ENCODE measurements at regions not wholly inside any gene's neighbourhood (a gene's known extent, or its start where the extent isn't known, plus 50 kb on each side); places are given as distances from the start of the nearest gene placed in this dataset.

DNA sequence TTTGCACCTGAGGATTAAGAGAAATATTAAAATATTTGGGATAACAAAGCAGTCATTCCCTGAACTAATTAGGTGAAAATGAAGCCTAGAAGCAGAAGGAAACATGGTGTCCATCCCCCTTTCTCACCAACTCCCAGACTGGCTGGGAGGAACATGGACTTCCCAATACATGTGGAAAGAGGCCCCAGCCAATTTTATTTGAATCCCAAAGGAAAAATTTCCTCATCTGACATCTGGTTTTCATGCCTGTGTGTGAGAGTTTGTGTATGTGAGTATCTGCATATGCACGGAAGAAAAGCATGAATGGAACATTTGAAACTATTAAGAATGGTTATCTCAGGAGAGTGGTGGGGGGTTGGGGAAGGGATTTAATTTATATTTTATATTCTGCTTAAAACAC is 84.3 kb downstream of the COPS8 start:
- no peak for DNase-seq (ENCODE audit: low read depth in 1 of 2, low spot score in 1 of 2)

DNA sequence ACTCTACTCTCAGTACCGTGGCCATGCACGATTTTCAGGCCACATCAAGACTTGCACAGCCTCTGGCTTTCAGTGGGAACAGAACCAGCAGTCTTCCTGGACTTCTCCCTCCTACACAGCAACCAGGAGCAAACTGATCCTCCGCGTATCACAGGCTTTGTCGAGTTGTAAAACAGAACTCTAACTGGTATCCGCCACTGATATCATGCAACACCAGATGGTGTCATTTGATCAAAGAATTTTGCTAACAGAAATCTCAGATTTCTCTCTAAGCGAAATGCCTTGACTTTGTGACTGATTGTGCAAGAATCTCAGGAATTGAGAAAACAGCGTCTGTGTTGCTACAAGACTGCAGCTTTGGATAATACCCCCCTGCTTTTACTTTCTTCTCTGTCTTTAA is 85.7 kb downstream of the COPS8 start:
- no peak for DNase-seq (ENCODE audit: low read depth in 1 of 2, low spot score in 1 of 2)

DNA sequence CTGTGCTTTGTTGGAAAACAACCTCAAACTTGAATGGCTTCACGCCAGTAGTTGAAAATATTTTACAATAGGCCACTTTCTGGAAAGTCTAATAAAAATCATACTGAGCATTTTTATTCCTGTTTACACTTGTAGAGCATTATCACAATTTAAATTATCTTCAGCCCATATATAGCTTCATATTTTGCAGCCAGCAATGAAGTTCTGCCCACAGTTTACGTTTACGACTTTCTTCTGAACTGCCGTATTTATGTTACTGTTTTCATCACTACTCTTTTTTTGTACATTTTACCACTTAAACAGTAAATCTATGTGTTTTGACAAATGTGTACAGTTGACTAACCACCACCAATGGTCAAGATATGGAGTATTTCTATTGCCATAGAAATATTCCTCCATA is 86.2 kb downstream of the COPS8 start:
- DNase-seq (ENCODE audit: low read depth in 1 of 2, low spot score in 1 of 2): no peak

DNA sequence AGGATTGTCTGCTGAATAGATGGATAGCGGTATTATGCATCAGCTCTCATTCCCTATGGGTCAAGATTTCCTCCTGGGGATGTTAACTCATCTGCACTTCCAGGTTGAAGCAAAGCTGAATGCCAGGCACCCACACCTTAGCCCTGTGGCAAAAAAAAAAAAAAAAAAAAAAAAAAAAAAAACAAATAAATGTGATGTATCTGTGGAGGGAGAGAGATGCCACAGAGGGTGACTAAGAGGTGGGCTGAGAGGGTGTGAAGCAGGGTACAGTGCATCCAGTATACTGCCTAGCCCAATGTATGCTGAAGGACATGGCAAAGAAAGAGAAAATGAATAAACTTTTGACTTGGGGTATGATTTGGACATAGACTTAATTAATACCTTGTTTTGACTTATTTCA is 91.4 kb downstream of the COPS8 start:
- no peak for DNase-seq (ENCODE audit: low read depth in 1 of 2, low spot score in 1 of 2)

DNA sequence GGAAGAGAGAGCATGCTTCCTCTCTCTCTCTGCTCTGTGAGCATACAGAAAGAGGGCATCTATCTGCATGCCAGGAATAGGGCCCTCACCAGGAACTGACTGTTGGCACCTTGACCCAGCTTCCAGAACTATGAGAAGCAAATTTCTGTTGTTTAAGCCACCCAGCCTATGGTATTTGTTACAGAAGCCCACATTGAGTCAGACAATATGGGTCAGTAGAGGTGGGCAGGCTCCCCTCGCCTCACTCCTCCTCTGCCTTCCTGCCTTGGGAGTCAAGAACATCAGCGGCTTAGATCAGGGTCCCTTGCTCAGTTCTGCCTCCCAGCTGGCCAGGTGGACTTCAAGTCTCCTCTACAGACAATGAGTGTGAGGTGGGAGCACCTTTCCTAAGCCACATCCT is 92.3 kb downstream of the COPS8 start:
- no peak for DNase-seq (ENCODE audit: low read depth in 1 of 2, low spot score in 1 of 2)

DNA sequence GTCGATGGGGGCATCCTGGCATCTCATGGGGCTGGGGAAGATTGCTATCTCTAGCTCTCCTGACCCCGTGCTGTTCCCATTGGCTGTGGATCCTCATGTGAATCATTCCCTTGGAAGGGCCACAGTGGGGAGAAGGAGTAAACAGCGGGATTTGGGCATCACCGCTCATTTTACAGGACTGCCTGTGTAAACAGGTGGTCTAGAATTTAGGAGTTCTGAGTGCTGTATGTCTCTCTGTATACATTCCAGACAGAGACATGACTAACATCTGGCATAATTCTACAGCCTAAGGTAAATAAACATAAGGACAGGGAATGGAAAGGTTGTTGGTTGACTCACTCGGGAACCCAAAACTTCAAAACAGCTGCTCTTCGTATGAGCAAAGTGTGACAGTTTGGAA is 92.7 kb downstream of the COPS8 start:
- no peak for DNase-seq (ENCODE audit: low read depth in 1 of 2, low spot score in 1 of 2)

DNA sequence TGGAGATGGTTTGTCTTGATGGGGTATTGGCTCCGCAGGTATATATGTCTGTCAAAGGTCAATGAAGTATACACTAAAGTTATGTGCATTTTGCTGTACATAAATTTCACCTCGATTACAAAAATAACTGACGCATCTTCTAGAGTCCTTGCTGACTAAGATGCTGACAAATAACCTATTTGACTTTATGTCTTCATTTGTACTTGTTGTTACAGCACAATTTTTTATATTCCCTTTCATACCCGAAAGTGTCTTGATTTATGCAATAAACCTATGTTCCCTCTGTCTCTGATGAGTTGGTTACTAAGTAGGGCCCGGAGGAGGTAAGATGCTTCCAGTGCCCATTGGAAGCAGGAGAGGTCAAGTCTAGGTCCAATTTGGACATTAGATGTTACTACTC is 93.5 kb downstream of the COPS8 start:
- DNase-seq (ENCODE audit: low read depth in 1 of 2, low spot score in 1 of 2): no peak

DNA sequence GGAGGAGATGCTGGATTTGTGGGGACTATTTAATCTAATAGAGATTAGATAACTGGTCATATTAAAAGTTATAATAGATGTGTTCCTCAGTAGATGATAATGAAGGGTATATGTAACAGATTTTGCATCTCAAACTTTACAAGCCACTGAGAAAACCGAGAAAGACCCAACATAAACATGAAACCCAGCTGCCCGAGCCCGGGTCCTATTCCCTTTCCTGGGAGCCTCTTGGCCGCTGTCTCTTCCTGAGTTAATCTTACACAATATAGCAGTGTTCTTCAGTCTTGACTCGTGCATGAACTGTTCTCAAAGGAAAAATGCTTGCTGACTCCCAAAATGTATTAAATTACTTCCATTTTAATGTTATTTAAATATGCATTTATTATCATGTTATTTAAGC is 94.5 kb downstream of the COPS8 start:
- DNase-seq (ENCODE audit: low read depth in 1 of 2, low spot score in 1 of 2): no peak

DNA sequence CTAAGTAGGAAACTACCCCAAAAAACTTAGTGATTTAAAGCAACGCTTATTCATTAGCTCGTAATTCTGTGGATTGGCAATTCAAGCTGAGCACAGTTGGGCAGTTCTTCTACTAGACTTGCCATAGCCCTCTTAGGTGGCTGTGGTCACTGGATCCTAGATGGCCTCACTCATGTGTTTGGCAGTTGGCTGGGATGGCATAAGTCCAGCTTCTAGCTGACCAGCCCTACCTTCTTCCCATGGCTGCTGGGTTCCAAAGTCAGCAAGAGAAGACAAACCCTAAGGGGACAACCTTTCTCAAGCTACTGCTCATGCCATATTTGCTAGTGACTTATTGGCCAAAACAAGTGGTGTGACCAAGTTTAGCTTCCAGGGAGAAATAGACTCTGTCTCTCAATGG is 95.3 kb downstream of the COPS8 start:
- no peak for DNase-seq (ENCODE audit: low read depth in 1 of 2, low spot score in 1 of 2)

DNA sequence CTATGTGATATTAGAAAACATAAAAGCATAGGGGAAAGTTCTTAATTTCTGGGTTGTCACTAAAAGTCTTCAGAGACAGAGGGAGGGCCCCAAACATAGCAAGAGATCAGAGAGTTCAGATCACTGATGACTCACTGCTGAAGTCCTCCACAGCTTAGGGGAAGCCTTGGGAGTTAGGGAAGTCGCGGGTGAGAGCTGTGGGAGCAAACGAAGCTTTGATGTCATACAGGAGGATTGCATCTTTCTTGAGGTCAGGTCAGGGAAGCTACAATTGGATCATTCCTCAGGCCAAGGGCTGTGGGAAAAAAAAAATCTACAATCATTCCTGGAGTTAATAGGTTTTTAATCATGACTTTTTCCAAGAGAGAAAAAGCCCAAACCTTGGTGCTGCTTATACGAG is 96.2 kb downstream of the COPS8 start:
- no peak for DNase-seq (ENCODE audit: low read depth in 1 of 2, low spot score in 1 of 2)

DNA sequence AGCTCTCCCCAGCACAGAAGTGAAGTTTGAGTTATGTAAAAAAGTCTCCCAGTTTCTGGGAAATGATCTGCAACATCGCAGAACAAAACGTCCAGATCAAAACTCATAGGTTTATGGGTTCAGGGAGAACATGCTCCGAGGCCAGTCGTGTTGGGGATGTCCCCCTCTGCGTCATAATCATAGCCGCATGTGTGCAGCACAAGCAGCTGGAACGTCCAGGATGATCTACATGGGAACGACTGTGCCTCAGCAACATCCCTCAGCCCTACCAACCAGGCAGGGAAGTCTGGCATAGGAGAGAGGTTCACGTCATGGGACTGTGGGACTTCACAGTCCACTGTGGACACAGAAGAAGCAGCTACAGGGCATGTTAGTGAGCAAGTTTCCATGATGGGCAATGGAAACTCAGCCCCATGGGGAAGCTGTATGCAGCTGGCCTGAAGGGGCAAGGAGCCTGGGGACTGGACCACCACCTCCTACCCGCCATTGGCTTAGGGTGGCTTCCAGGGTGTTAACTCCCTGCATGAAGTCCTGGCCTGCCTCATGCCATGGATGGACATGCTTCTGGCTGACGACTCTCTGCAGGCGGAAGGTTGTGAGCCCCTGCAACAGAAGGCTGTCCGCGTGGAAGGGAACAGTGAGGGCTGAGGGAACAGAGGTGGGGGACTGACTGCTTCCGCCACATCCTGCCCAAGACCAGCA is 96.9 kb downstream of the COPS8 start:
- no peak for DNase-seq (ENCODE audit: low read depth in 1 of 2, low spot score in 1 of 2)

DNA sequence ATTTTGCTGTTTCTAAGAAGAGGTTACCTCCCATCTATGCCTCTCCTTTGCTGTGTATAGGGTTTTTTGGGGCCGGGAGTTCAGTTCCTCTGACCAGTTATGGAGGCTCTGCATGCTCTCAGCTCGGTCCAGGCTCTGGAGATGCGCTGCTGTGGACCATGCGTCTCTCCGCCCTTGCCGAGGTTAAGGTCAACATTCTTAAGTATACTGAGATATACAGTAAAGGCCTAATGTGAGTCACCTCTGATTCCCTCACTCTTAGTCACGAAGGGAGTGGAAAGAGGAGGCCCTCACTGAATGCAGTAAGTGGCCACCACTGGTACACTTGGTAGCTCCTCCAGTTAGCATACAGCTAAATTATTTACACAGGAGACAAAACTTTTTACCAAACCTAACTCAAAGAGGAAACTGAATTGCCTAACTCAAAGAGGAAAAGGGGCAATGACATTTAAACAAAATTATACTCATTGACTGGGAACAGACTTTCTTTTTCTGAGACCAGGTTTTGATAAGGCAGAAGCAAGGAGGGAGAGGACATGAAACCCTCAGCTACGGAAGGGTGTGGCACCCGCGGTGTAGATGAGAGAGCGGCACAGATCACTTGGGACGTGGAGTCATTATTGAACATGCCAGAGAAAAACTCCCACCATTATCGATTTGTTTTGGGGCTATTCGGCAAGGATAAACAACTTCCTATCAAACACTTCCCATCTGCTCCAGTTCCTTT is 98.7 kb downstream of the COPS8 start:
- no peak for DNase-seq (ENCODE audit: low read depth in 1 of 2, low spot score in 1 of 2)

DNA sequence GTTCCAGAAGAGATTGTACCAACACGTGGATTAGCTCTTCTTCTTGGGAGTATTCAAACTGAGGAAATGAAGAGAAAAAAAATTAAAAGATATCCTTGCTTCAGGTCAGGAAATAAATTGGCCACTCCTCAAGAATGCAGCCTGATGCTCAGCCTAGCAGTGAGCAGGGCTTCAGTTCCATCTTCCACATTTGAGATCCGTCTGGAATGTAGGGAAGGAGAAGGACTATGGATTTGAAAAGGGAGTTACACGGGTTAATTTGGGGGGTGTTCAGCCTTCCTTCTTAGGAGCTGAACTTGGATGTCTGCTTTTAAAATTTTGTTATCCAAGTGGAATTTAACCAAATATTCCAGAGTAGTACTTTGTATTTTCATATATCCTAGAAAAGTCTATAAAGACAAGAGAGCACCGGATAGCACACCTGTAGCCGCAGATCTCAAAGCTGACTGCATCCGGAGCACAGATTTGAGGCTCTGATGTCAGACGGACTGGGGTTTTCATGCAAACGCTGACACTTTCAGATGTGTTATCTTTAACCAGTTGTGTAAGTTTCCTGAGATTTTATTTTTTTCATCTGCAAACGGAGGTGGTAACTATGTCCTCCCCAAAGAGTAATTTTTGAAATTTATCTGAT is 99.3 kb downstream of the COPS8 start:
- no peak for DNase-seq (ENCODE audit: low read depth in 1 of 2, low spot score in 1 of 2)

DNA sequence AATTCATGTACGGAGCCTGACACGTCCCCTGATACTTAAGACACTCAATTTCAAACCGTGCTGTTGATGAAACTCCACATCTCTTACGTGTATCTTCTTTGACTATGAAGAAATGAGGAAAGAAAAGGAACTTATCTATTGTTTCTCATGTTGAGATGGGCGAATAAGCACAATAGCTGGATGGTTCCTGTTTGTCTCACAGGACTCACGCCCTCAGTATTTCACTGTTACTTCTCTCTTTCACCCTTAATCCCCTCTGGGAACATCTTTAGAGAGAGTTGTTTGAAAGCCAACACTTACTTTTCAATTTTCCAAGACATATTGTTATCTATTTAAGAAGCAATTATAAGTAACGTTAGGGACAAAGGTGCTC is 99.8 kb downstream of the COPS8 start:
- no peak for DNase-seq (ENCODE audit: low read depth in 1 of 2, low spot score in 1 of 2)

DNA sequence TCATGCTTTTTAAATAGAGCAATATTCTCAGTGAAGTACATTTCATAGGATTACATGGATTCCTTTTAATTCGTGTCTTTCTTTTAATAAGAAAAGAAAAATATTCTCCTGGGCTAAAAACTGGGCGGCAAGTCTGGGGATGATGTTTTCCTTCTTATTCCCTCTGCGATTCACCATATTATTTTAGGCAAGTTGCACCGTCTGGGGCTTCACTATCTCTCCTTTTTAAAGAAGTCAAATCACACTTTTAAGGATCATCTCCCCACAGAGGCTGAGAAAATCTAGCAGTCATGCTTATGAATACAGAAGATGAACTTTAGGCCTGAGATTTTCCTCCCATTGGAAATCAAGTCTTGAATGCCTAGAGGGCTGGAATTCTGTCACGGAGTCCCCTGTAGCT is 104.1 kb downstream of the COPS8 start:
- no peak for DNase-seq (ENCODE audit: low read depth in 1 of 2, low spot score in 1 of 2)

DNA sequence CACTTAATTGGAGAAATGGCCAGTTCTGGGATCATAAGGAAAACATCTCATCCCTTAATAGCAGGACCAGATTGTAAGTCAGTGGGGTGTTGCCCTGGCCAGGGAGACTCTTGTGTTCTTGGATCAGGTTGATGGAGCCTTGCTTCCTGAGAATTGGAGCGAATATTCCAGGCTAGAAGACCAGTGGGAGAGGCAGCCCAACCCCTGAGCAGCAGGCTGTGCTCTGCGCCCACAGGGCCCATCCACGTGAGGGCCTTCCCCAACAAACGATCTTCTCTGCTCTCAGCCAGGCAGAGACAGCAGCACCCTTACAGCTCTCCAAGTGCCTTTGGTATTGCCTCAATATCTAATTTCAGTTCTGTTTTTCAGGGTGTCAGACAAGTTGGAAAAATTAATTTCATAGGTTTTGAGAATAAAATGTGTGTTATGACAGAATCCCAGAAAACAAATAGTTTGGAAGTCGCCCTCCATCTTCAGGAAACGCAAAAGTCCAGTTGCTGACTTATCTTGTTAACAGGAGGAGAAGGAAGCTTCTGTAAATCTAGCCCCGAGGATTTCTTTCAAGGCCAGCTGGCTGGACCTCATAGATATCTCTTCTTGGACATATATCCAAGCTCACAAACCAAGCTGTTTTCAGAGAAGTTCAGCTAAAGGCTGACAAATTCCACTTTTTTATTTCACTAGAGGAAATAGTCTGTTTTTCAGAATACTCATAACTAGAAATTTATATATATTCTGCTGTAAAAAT is 105.5 kb downstream of the COPS8 start:
- no peak for DNase-seq (ENCODE audit: low read depth in 1 of 2, low spot score in 1 of 2)

DNA sequence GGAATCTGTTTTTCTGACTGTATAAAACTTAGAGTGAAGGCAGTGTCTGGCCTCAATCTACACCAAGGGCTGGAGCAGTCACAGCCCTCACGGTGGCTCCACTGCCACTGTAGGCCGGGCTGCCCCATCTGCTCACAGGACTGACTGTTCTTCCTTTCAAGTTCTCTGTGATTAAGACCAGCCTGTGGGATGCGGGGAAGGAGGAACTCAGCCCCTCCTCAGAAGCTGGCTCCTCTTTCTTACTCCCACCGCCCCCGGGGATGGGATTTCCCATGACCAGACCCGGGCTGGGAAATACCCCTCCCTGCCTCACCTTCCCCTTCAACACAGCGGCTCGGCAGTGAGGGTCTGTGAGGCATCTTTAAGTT is 106.0 kb downstream of the COPS8 start:
- DNase-seq (ENCODE audit: low read depth in 1 of 2, low spot score in 1 of 2): no peak

DNA sequence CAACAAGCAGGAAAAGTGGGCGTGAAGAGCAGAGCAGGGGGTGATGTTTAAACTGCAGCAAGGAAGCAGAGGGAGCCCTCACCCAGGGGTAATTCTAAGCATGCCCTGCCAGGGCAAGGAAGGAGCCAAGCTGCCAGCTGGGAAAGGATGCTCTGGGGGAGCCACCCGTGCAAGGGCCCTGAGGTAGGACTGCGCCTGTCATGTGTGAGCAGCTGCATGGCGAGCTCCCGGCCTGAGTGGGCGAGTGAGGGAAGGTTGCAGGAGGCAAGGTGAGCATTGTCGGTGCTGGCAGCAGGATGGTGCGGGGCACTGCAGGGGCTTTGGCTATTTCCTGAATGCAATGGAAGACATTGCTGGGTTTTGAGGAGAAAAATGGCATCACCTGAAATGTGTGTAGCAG is 107.2 kb downstream of the COPS8 start:
- no peak for DNase-seq (ENCODE audit: low read depth in 1 of 2, low spot score in 1 of 2)

DNA sequence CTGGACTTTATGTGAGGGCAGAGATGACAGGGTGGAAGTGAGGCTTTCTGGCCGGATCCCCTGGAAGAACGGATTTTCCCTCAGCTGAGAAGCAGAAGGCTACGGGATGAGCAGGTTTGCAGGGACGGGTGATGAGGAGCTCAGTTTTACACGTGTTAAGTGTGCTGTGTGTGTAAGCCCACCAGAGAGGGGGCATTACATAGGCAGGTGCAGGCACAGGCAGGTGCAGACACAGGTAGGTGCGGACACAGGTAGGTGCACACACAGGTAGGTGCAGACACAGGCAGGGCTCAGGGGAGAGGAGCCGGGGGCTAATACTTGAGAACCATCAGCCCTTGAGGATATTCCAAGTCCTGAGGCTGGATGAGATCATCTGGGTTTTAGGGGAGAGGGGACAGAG is 107.7 kb downstream of the COPS8 start:
- DNase-seq (ENCODE audit: low read depth in 1 of 2, low spot score in 1 of 2): no peak

DNA sequence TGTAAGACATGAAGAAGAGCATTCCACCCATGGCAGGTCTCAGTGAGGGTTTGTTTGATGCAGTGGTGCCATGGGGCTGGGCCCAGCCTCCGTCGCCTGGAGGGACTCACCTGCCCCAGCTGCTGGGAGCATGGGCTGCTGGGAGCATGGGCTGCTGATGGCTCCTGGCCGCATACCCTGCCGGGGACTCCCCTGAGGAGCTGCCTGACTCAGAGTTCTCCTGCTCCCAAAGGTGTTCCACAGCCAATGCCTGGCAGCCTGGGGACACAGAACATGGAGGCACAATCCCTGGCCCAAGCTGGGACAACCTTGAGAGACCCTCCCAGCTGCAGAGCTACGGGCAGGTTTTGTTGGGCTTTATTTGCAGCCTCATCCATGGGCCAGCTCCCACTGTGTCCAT is 108.4 kb downstream of the COPS8 start:
- no peak for DNase-seq (ENCODE audit: low read depth in 1 of 2, low spot score in 1 of 2)

DNA sequence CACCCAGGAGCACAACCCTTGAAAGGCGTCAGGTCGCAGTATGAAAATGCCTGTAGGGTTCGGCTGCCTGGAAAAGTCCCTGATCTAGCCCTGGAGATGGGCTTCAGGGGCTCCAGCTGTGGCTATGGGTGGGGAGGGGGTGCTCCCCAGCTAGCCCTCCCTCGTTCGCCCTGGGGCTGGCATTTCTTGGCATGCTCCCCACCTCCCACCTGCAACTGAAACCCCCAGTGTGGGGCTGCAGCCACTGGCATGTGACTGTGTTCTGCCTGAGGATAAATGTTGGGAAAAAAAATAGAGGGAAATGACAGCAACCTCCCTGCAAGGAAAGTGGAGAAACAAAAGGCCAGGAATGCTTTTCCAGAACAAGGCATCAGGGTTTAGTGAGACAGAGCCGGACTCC is 109.2 kb downstream of the COPS8 start:
- DNase-seq (ENCODE audit: low read depth in 1 of 2, low spot score in 1 of 2): no peak
